GM18508 (cell line): ENCODE measurements at regions not wholly inside any gene's neighbourhood (a gene's known extent, or its start where the extent isn't known, plus 50 kb on each side); places are given as distances from the start of the nearest gene placed in this dataset.
"Not testable (repeated sequence)": the region's sequence is repeated elsewhere in the genome, so short reads cannot be mapped to it uniquely, and the experiment has no call there.

Source experiments
- ATAC-seq: cut with Tn5 transposase; IDR thresholded peaks from one replicate; pipeline ENCODE4 v1.9.1; 2021; ENCODE audit warnings: moderate number of reproducible peaks; ENCODE audit not compliant: insufficient read depth, unreplicated experiment

DNA sequence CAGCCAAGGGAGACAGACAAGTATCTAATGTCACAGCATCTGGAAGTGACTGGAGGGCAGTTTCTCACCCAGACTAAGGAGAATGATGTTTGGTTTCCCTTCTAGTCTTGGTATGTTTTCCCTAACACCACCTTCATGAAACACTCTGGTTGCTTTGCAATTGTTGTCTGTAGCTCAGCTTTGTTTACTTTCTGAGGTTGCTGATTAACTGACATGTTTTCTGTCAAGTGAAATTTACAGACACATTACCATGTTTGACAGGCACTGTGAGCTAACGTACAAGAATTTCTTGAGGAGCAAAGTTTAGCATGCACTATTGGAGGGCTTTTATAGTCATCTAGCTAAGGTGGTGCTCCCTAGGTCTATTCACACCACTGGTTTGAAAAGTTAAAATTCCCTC lies 131.6 kb upstream of the NECTIN3 start:
- no peak for ATAC-seq

DNA sequence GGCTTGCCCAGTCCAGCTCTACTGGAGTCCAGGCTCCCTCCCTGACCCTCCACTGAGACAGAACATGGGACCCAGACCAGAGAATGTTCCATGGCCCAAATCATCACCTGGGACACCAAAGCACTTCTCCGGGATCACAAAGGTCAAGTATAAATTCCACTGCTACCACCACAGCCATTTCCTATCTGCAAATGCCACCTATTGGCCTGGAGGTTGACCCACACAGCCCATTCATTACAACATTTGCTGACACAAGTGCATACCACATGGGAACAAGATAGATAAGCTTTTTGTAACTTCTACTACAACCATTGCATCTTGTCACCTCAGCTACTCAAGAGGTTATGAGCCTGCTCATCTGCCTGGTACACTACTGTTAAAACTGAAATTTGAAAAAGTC lies 126.8 kb upstream of the NECTIN3 start:
- no peak for ATAC-seq

DNA sequence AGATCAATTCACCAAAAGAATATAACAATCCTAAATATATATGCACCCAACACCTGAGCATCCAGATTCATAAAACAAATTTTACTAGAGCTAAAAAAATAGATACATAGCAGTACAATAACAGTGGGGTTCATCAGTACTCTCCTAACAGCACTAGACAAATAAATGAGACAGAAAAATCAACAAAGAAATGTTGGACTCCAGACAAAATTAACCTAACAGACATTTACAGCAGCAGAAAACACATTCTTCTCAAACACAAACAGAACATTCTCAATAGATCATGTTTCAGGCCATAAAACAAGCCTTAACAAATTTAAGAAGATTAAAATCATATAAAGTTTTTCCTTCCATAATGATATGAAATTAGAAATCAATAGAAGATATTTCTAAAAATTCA lies 124.8 kb upstream of the NECTIN3 start:
- ATAC-seq = no peak

DNA sequence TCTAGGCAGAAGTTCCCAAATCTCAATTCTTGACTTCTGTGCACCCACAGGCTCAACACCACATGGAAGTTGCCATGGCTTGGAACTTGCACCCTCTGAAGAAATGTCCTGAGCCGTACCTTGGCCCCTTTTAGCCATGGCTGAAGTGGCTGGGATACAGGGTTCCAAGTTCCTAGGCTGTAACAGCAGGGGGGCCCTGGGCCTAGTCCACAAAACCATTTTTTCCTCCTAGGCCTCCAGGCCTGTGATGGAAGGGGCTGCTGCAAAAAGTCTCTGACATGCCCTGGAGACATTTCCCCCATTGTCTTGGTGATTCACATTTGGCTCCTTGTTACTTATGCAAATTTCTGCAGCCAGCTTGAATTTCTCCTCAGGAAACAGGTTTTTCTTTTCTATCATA lies 122.4 kb upstream of the NECTIN3 start:
- ATAC-seq = not testable (repeated sequence)

DNA sequence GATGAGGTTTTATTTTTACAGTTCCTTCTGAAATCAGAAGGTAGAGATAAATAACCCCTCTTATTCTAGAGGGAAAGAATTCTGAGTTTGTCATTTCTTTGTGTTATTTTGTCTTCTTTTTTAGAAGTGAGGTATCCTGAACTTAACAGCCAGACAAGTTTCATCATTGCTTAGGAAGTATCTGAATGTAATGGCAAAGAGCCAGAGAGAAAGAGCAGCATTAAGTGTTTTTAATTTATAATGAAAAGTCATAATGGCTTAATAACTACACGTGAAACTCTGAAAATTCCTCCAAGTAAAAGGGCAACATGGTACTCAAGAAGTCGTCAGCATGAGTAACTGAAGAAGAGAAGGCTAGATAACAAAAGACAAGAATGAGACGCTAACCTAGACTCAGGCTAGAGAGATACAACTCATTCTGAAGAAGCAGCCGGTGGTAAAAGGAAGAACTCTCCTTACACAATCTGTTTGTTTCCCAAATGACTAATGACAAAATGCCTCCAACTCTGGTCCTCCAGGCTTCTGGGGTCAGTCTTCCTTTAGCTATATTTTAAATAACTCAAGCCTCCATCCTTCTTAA lies 116.2 kb upstream of the NECTIN3 start:
- no peak for ATAC-seq

DNA sequence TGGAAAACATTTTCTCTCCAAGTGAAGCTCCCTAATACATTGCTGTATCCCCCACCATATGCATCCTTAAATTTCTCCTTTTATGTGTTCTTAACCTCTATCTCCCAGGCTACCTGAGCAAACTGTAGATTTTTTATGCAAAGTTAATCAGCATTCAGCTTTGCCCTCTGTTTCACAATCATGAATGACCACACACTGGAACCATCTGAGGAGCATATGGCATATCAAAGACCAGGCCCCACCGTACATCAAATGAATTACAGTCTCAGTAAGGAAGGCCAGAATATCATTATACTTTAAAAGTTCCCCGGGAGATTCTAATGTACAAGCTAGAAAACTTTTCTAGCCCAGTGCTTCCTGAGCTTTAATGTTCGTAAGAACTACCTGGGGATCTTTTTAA lies 115.5 kb upstream of the NECTIN3 start:
- no peak for ATAC-seq

DNA sequence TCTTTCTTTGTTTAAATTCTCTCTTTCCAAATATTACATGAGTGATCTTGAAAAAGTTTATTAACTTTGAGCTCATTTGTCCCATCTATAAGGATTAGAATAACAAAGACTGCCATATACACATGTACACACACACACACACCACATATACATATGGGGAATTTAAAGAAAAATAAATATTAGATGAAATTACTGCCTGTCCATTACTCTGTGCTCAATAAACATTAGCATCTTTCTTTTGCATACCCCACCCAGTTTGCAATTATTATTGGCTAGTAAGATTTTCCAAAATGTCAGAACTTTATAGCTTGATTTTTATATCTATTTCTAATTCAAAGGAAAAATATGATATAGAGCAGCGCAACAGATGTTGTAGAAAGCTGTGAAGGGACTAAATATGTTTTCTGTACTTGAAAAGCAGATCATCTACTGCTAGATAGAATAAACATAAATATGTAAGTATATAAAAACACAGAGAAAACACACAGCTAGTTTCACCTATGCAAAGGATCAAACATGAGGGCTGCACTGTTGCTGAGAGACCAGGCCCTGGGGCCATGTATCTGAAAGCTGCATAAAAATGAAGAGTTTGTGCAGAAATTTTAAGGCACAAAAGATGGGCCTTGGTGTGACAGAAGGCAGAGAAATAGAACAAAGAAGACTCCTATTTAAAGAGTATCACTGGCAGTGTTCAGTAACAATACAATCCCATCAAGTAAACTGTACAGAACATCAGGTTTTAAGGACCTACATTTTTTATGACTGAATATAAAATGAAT lies 114.2 kb upstream of the NECTIN3 start:
- no peak for ATAC-seq

DNA sequence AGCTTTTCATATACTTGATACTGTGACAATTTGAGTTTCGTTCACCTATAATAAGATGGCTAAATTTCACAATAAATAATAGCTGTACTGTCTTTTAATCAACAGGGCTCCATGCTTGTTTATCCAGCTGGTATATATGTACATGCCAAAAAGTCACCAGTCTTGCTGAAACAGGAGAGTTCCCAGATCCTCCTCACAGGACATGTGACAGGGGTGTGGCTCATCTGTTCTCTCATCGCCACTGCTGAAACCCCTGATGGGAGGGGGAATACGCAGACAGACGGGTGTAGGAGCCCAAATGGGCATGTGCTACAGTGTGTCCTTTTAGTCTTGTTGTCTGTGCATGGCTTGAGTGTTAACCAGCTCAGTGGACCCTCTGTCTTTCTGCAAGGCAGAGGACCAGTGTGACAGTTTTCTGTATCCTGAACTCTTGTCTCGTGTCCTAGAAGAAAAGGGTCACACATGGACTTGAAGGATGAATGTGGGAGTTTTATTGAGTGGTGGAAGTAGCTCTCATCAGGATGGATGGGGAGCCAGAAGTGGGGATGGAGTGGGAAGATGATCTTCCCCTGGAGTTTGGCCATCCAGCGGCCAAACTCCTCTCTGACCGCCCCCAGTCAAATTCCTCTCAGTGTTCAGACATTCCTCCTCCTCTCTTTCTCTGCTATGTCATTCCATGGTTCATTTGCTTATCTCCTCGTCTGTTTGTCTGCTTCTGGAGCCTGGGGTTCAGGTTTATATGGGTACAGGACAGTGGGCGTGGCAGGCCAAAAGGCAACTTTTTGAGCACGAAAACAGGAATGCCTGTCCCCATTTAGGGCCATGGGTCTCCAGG lies 113.1 kb upstream of the NECTIN3 start:
- ATAC-seq = no peak

DNA sequence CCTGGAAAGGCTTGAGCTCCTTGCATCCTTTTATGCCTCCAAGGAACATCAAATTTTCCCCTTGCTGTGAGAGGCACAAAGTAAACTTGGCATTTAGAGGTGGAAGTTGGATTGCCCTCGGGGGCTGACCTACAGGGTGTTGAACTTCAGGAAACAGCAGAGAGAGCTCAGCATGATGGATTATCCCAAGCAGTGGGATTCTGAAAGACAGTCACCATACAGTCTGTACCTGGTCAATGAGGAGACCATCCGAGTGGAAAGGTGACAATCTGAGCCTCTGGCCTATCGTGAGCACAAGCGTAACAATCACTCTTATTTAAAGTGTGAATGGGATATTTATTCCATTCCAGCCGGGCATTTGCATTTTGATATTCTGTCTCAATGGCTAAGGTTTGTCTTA lies 105.6 kb upstream of the NECTIN3 start:
- ATAC-seq = no peak

DNA sequence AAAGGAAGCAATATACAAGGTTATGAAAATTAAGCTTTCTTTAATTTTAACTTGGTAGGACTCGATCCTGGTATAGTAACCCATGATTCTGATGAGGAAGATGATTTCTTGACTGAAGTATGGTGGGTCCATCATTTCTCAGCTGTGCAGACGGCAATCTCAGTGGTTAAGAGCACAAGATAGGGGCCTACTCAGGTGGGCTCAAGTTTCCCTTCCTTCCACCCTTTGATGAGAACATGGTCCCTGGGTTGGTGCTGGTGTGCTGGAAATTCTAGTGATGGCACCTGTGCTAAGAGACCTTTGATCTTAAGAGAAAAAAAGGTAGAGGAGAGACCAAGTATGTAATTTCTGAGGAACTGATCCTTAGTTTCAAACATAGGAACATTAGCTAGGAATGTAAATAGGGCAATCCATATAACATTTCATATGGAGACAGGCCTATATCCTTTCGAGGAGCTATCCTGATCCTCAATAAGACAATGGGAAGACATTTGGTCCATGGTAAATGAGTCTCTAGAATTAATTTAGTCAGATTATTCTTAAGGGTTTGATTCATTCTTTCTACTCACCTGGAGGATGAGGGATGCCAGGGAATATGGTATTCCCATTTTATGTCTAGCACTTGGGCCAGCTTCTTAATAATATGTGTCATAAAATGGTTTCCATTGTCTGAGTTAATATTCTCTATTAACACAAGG lies 104.5 kb upstream of the NECTIN3 start:
- ATAC-seq = no peak

DNA sequence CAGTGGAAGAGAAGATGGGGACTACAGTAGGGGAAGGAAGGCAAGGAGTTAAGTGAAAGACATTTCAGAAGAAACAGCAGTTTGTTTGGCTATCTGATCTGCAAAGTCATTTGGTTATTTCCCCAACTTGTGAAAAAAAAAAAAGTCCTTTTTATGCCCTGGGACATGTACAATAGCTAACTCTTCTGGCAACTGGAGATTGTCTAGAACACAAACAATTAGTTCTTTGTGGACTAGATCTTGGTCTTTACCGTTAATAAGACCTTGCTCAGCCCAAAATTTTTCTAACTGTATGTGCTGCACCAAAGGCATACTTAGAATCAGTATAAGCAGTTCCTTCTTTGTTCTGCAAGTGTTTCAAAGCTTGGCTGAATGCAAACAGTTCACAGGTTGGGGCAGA lies 103.5 kb upstream of the NECTIN3 start:
- ATAC-seq = no peak

DNA sequence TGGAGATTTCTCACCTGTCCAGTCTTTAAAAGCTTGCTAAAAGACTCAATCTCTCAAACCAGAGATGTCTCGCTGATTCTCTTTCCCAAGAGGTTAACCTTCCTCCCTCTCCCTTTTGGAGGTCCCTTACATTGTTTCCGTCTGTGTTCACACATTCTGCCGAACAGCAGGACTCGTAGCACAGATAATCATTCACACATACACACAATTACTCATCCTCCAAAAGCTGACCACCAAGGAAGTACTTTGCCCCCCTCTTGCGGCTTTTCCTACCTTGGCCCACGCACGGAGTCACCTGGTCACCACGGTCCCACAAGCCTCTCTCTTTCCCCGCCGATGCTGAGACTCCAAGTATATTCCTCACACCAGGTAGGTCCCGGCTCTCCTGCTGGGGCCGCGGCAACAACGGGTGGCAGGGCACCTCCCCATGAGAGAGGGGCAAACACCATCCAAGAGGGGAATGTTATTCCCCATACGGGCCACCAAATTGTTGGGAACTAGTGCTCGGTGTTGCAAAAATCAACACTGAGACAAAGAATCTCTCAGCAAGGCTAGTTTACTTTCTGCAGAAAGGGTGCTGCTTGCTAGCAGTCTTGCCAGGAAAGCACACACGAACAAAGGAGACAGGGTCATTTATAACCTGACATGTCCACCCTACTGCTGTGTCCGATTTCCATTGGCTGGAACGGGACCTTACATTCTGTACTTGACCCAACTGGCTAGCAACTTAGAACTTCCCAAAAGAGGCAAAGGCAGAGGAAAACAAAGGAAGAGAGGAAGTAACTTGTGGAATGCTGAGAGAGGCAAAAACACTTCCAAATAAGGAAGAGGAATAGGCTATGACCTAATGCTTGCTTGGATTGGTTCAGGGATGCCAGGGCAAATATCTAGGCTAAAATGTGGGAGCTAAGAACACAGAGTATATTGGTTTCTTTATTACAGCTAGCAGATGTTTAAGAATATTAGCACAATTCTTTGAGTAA lies 102.1 kb upstream of the NECTIN3 start:
- no peak for ATAC-seq

DNA sequence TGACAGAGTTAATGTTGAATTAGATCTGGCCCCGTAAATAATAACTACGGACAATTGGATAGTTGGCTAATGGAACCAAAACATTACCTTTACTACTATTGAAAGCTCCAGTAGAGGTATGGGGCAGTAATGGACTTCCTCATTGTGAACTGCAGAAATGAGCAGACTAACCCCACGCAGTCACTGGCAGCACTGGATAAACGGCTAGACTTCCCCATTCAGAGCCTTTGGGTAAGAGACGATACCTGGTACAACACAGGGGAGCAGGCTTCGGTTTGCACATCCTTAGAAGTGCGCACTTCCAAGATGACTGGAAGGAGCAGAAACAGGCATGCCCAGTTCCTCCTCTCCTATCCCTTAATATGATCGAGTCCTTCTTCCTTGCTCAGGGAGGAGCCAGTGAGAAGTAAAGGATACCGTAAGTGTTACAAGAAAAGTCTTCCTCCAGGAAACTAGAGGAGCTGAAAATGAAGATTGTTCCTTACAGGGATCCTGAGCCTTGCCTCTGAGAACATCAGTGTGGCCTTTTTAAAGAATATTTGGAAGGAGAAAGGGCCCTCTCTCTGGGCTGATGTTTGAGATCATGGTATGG lies 100.5 kb upstream of the NECTIN3 start:
- ATAC-seq = no peak

DNA sequence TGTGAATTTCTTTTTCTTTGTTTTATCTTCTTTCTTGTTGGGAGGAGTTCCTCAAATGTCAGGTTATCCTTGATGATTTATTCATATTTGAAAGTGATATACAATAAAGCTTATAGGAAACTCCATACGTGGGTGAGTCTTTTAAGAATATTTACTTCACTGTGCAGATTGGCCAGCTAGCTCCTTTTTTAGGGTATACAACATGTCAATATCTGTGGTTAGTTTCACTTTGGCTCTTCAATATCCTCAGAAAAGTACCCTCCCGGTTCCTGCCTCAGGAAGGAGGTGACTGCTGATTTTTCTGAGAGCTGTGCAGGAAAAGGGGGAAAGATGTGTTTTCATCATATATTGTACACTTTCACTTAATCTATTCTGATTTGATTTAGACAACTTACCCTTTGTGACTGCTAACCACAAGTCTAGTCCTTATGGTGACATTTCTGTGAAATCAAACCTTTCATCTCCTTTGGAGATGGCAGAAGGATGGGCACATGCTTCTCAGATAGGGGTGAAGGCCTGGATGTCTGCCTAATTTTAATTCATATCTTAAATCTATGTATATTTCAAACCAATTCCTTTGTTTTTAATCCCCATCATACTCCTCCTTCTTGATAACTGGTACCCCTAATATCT lies 98.2 kb upstream of the NECTIN3 start:
- no peak for ATAC-seq

DNA sequence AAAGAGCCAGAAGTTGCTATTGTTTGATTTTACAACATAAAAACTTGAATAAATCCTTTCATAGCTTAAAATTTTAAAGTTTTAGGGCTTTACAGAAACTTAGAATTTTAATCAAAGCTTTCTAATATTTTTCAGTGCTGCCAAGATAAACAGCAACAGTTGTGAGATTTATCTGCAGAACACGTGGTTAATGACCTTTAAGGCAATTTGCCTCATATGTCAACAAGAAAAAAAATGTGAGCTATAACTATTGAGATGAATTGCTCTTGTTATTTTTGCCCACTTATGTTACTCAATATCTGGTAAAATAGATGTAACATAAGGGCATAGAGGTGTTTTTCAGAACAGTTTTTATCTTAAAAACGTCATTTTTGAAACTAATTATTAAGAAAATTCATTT lies 96.7 kb upstream of the NECTIN3 start:
- ATAC-seq = no peak

DNA sequence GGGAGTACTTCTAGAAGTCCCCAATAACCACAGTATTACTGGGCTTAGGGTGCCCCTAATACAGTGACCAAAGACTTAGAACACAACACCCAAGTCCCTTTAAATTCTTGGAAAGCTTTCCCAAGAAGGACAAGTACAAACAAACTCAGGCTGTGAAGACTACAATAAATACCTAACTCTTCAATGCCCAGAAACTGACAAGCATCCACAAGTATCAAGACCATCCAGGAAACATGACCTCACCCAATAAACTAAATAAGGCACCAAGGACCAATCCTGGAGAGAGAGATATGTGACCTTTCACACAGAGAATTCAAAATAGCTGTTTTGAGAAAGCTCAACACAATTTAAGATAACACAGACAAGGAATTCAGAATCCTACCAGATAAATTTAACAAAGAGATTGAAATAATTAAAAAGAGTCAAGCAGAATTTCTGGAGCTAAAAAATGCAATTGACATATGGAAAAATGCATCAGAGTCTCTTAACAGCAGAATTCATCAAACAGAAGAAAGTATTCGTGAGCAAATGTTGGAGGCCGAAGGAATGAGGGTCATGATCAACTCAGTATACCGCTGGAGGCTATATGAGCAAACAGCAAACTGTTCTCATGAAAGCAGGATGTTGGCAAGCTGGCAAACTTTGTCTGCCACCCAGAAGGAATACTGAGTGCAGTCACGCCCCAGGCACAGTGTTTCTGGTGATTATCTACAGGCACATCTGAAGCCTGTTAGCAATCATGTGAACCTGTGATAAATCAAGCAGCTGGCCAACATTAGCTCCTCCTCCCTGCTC lies 87.0 kb upstream of the NECTIN3 start:
- ATAC-seq = no peak

DNA sequence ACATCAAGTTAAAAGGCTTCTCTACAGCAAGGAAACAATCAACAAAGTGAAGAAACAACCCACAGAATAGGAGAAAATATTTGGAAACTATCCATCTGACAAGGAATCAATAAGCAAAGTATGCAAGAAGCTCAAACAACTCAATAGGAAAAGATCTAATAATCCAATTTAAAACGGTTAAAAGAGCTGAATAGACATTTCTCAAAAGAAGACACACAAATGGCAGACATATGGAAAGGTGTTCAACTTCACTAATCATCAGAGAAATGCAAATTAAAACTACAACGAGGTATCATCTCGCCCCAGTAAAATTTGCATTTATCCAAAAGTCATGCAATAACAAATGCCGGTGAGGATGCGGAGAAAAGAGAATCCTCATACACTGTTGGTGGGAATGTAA lies 82.2 kb upstream of the NECTIN3 start:
- no peak for ATAC-seq
